ENCODE measurements at regions not wholly inside any gene's neighbourhood (a gene's known extent, or its start where the extent isn't known, plus 50 kb on each side); places are given as distances from the start of the nearest gene placed in this dataset.

- no peaks in the 10 kb centered on the region for H3K27me3 Mint-ChIP-seq (ENCODE audit: low read depth in 2 of 2)
- no peak overlapping the region for H3K27ac Mint-ChIP-seq
- TF ChIP-seq CTCF (IDR thresholded peaks at IDR 0.05) = no peak
- H3K27me3 ChIP-seq (ENCODE audit: control insufficient read depth, insufficient read depth, low read length) = no peaks in the 10 kb centered on the region
- intact Hi-C loops (cut with micrococcal nuclease) = no loop called here
- no peaks in the 10 kb centered on the region for H3K4me1 ChIP-seq (ENCODE audit: control insufficient read depth, insufficient read depth, low read length)
- DNase-seq = no peak
- H3K9me3 Mint-ChIP-seq = peaks cover 5 to 6% of the 10 kb centered on the region in 2 donors
- no peaks in the 10 kb centered on the region for H3K36me3 ChIP-seq (ENCODE audit: control insufficient read depth, insufficient read depth, low read length)
- H3K27ac ChIP-seq (ENCODE audit: low read length) = no peak overlapping the region
- no peaks in the 10 kb centered on the region for H3K36me3 Mint-ChIP-seq
- no peak overlapping the region for H3K4me3 ChIP-seq (ENCODE audit: low read length)
- 50% methylated on average over 1 of the region's 1 CpG for WGBS (ENCODE audit: insufficient coverage)
- no peaks in the 10 kb centered on the region for H3K4me1 Mint-ChIP-seq
- H3K4me3 Mint-ChIP-seq = no peak overlapping the region
- peaks cover 9% of the 10 kb centered on the region for H3K9me3 ChIP-seq (ENCODE audit: control insufficient read depth, insufficient read depth, low read length)
- no peak for ATAC-seq
Measured at GRCh38 chr6:121759370-121759769, 323.9 kb downstream of the GJA1 start.

- Histone ChIP-seq H3K27ac (ENCODE audit: low read length) (no peak overlapping the region), H3K4me3 (ENCODE audit: low read length) (no peak overlapping the region), H3K27me3 (ENCODE audit: control insufficient read depth, insufficient read depth, low read length) (no peaks in the 10 kb centered on the region), H3K4me1 (ENCODE audit: control insufficient read depth, insufficient read depth, low read length) (no peaks in the 10 kb centered on the region), H3K36me3 (ENCODE audit: control insufficient read depth, insufficient read depth, low read length) (no peaks in the 10 kb centered on the region), H3K9me3 (ENCODE audit: control insufficient read depth, insufficient read depth, low read length) (peaks cover 9% of the 10 kb centered on the region)
- Mint-ChIP-seq H3K9me3 (peaks cover 10 to 12% of the 10 kb centered on the region in 2 donors), H3K36me3 (no peaks in the 10 kb centered on the region), H3K4me3 (no peak overlapping the region), H3K4me1 (no peaks in the 10 kb centered on the region), H3K27ac (no peak overlapping the region), H3K27me3 (ENCODE audit: low read depth in 2 of 2) (no peaks in the 10 kb centered on the region)
- DNase-seq = no peak
- intact Hi-C loops (cut with micrococcal nuclease) = no loop called here
- WGBS (ENCODE audit: insufficient coverage) = 84% methylated on average over 11 of the region's 11 CpGs
- no peak for TF ChIP-seq CTCF (IDR thresholded peaks at IDR 0.05)
- no peak for ATAC-seq
Measured at GRCh38 chr6:121760191-121760590, 324.7 kb downstream of the GJA1 start.

GRCh38 chr6:121760745-121761144 is 325.3 kb downstream of the GJA1 start:
- TF ChIP-seq CTCF (IDR thresholded peaks at IDR 0.05) = no peak
- no peak overlapping the region for H3K27ac ChIP-seq (ENCODE audit: low read length)
- Mint-ChIP-seq H3K27ac (no peak overlapping the region), H3K9me3 (peaks cover 11 to 13% of the 10 kb centered on the region in 2 donors), H3K36me3 (no peaks in the 10 kb centered on the region), H3K27me3 (ENCODE audit: low read depth in 2 of 2) (no peaks in the 10 kb centered on the region), H3K4me1 (no peaks in the 10 kb centered on the region), H3K4me3 (no peak overlapping the region)
- no peaks in the 10 kb centered on the region for H3K27me3 ChIP-seq (ENCODE audit: control insufficient read depth, insufficient read depth, low read length)
- WGBS (ENCODE audit: insufficient coverage) = 90% methylated on average over 5 of the region's 5 CpGs
- peaks cover 9% of the 10 kb centered on the region for H3K9me3 ChIP-seq (ENCODE audit: control insufficient read depth, insufficient read depth, low read length)
- intact Hi-C loops (cut with micrococcal nuclease) = no loop called here
- DNase-seq (no peak), ATAC-seq (no peak)
- no peak overlapping the region for H3K4me3 ChIP-seq (ENCODE audit: low read length)
- no peaks in the 10 kb centered on the region for H3K4me1 ChIP-seq (ENCODE audit: control insufficient read depth, insufficient read depth, low read length)
- H3K36me3 ChIP-seq (ENCODE audit: control insufficient read depth, insufficient read depth, low read length) = no peaks in the 10 kb centered on the region

- intact Hi-C loops (cut with micrococcal nuclease) = no loop called here
- no peak overlapping the region for H3K4me3 Mint-ChIP-seq
- Histone ChIP-seq H3K4me1 (ENCODE audit: control insufficient read depth, insufficient read depth, low read length) (no peaks in the 10 kb centered on the region), H3K36me3 (ENCODE audit: control insufficient read depth, insufficient read depth, low read length) (no peaks in the 10 kb centered on the region), H3K27me3 (ENCODE audit: control insufficient read depth, insufficient read depth, low read length) (no peaks in the 10 kb centered on the region), H3K4me3 (ENCODE audit: low read length) (no peak overlapping the region), H3K9me3 (ENCODE audit: control insufficient read depth, insufficient read depth, low read length) (peaks cover 9% of the 10 kb centered on the region), H3K27ac (ENCODE audit: low read length) (no peak overlapping the region)
- 92% methylated on average over 3 of the region's 3 CpGs for WGBS (ENCODE audit: insufficient coverage)
- no peak overlapping the region for H3K27ac Mint-ChIP-seq
- H3K9me3 Mint-ChIP-seq = peaks cover 15 to 19% of the 10 kb centered on the region in 2 donors
- no peak for TF ChIP-seq CTCF (IDR thresholded peaks at IDR 0.05)
- DNase-seq (no peak), ATAC-seq (no peak)
- no peaks in the 10 kb centered on the region for H3K36me3 Mint-ChIP-seq
- no peaks in the 10 kb centered on the region for H3K4me1 Mint-ChIP-seq
- no peaks in the 10 kb centered on the region for H3K27me3 Mint-ChIP-seq (ENCODE audit: low read depth in 2 of 2)
Measured at GRCh38 chr6:121764493-121764892, 329.0 kb downstream of the GJA1 start.
